ENCODE measurements at regions not wholly inside any gene's neighbourhood (a gene's known extent, or its start where the extent isn't known, plus 50 kb on each side); places are given as distances from the start of the nearest gene placed in this dataset.

DNA sequence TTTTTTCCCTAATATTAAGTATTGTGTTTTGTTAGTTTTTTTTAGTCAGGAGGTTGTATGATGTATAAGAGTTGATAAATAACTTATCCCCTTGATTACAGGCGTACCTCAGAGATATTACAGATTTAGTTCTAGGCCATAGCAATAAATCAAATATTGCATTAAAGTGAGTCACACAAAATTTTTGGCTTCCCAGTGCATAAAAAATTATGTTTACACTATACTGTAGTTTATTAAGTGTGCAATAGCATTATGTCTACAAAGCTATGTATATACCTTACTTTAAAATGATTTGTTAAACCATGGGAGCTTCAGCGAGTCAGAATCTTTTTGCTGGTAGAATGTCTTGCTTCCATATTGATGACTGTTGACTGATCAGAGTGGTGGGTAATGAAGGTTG, 1180.6 kb upstream of the CDH18 start:
- Histone ChIP-seq H3K27ac (no peak overlapping the region), H3K4me1 (peaks cover 0 to 4% (median 0%) of the 10 kb centered on the region in 4 donors), H3K4me3 (no peak overlapping the region), H3K36me3 (no peaks in the 10 kb centered on the region), H3K9me3 (no peaks in the 10 kb centered on the region), H3K27me3 (no peaks in the 10 kb centered on the region)
- intact Hi-C loops (cut with DNase I; ENCODE audit: low total_unique reads): no loop called here
- TF ChIP-seq, protein P1, sequence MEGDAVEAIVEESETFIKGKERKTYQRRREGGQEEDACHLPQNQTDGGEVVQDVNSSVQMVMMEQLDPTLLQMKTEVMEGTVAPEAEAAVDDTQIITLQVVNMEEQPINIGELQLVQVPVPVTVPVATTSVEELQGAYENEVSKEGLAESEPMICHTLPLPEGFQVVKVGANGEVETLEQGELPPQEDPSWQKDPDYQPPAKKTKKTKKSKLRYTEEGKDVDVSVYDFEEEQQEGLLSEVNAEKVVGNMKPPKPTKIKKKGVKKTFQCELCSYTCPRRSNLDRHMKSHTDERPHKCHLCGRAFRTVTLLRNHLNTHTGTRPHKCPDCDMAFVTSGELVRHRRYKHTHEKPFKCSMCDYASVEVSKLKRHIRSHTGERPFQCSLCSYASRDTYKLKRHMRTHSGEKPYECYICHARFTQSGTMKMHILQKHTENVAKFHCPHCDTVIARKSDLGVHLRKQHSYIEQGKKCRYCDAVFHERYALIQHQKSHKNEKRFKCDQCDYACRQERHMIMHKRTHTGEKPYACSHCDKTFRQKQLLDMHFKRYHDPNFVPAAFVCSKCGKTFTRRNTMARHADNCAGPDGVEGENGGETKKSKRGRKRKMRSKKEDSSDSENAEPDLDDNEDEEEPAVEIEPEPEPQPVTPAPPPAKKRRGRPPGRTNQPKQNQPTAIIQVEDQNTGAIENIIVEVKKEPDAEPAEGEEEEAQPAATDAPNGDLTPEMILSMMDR (IDR thresholded peaks at IDR 0.05): no peak
- no peak for DNase-seq

DNA sequence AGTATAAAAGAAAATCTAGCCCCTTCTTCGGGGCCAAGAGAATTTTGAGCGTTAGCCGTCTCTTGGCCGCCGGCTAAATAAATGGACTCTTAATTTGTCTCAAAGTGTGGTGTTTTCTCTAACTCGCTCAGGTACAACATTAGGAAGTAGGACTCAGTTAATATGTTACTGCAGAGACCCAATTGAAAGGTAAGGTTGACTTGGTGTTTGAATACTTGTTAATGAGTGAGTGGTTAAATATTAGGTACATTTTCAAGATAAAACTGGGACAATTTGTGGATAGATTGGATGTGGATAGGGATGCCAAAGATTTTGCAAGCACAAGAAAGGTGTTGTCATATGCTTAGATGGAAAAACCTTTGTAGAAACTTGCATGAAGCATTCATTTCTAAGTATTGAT, 1177.3 kb upstream of the CDH18 start:
- DNase-seq: no peak
- no peaks in the 10 kb centered on the region for H3K9me3 ChIP-seq
- H3K4me1 ChIP-seq: no peaks in the 10 kb centered on the region
- H3K27ac ChIP-seq: no peak overlapping the region
- no peaks in the 10 kb centered on the region for H3K27me3 ChIP-seq
- no peak overlapping the region for H3K4me3 ChIP-seq
- intact Hi-C loops (cut with DNase I; ENCODE audit: low total_unique reads): no loop called here
- H3K36me3 ChIP-seq: no peaks in the 10 kb centered on the region
- TF ChIP-seq, protein P1 (IDR thresholded peaks at IDR 0.05): no peak

GRCh38 chr5:21164425-21164824, 1176.4 kb upstream of the CDH18 start:
- intact Hi-C loops (cut with DNase I; ENCODE audit: low total_unique reads): no loop called here
- Histone ChIP-seq H3K4me1 (no peaks in the 10 kb centered on the region), H3K27ac (no peak overlapping the region), H3K36me3 (no peaks in the 10 kb centered on the region), H3K9me3 (no peaks in the 10 kb centered on the region), H3K4me3 (no peak overlapping the region), H3K27me3 (no peaks in the 10 kb centered on the region)
- no peak for DNase-seq
- TF ChIP-seq, protein P1 (IDR thresholded peaks at IDR 0.05): no peak

GRCh38 chr5:21159510-21160059, 1171.6 kb upstream of the CDH18 start:
- Histone ChIP-seq H3K9me3 (no peaks in the 10 kb centered on the region), H3K4me3 (no peak overlapping the region), H3K36me3 (no peaks in the 10 kb centered on the region), H3K27ac (no peak overlapping the region), H3K4me1 (no peaks in the 10 kb centered on the region), H3K27me3 (no peaks in the 10 kb centered on the region)
- intact Hi-C loops (cut with DNase I; ENCODE audit: low total_unique reads): no loop called here
- TF ChIP-seq, protein P1 (IDR thresholded peaks at IDR 0.05): no peak
- no peak for DNase-seq

DNA sequence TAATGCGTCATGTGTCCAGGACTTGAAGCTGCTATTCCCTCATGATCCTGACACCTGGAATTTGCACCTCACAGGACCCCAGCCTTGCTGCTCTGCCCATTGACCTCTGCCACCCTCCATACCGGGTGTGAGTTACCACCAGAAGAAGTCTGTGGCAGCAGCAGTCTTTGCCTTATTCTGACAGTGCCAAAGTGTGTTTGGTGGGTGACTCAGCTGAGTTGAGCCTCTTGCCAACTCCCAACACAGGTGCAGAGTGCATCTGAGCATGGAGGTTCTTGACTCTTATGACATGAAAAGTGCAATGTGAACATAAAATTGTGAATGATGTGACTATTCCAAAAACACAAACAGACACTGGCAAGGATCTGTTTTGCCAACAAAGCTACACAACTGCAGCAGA, 1166.5 kb upstream of the CDH18 start:
- no peaks in the 10 kb centered on the region for H3K36me3 ChIP-seq
- TF ChIP-seq, protein P1 (IDR thresholded peaks at IDR 0.05): no peak
- H3K27ac ChIP-seq: no peak overlapping the region
- no peaks in the 10 kb centered on the region for H3K9me3 ChIP-seq
- intact Hi-C loops (cut with DNase I; ENCODE audit: low total_unique reads): no loop called here
- H3K27me3 ChIP-seq: no peaks in the 10 kb centered on the region
- no peak overlapping the region for H3K4me3 ChIP-seq
- peaks cover 0 to 18% (median 0%) of the 10 kb centered on the region in 4 donors for H3K4me1 ChIP-seq
- DNase-seq: no peak

GRCh38 chr5:21152611-21153010, 1164.6 kb upstream of the CDH18 start:
- Histone ChIP-seq H3K27ac (no peak overlapping the region), H3K9me3 (peaks cover 0 to 5% (median 0%) of the 10 kb centered on the region in 3 donors), H3K4me3 (no peak overlapping the region), H3K27me3 (no peaks in the 10 kb centered on the region), H3K4me1 (peaks cover 0 to 18% (median 0%) of the 10 kb centered on the region in 4 donors), H3K36me3 (no peaks in the 10 kb centered on the region)
- intact Hi-C loops (cut with DNase I; ENCODE audit: low total_unique reads): no loop called here
- TF ChIP-seq, protein P1 (IDR thresholded peaks at IDR 0.05): no peak
- no peak for DNase-seq

Data from tibial artery (tissue), 4 donors.